Testis (tissue), 2 donors: ENCODE measurements at regions not wholly inside any gene's neighbourhood (a gene's known extent, or its start where the extent isn't known, plus 50 kb on each side); places are given as distances from the start of the nearest gene placed in this dataset.

Source experiments
- DNase-seq: peaks from one replicate; pipeline ENCODE4 v3.0.0-alpha.2; 2019
- H3K27ac ChIP-seq, 2 donors: fragments of 200-600 bp; sonication (generic); one replicate each; pipeline ENCODE4 v1.5.1; 2019
- H3K27me3 ChIP-seq: fragments of 200-600 bp; sonication (generic); one replicate; pipeline ENCODE4 v1.5.1; 2019
- H3K36me3 ChIP-seq: fragments of 200-600 bp; sonication (generic); one replicate; pipeline ENCODE4 v1.5.1; 2017; ENCODE audit warnings: low read depth; ENCODE audit errors: missing control alignments
- H3K4me1 ChIP-seq: fragments of 200-600 bp; sonication (generic); one replicate; pipeline ENCODE4 v1.5.1; 2019
- H3K4me3 ChIP-seq, 2 donors: fragments of 200-600 bp; sonication (generic); one replicate each; pipeline ENCODE4 v1.5.1; 2017 to 2019
- H3K9me3 ChIP-seq: fragments of 200-600 bp; sonication (generic); one replicate; pipeline ENCODE4 v1.5.1; 2017
- CTCF ChIP-seq, 3 experiments: fragments of 450-650 bp in 2 of 3; fragments of 200-600 bp in 1 of 3; sonication (generic) in 1 of 3; IDR thresholded peaks; one replicate each; pipeline ENCODE4 v1.5.1; 2016 to 2019; ENCODE audit warnings: antibody characterized with exemption in 3 of 3, mild to moderate bottlenecking in 2 of 3, moderate library complexity in 1 of 3
- POLR2A ChIP-seq: fragments of 450-650 bp; IDR thresholded peaks from one replicate; pipeline ENCODE4 v1.6.1; 2017; ENCODE audit warnings: antibody characterized with exemption, mild to moderate bottlenecking, moderate library complexity
- WGBS, 2 donors: methylation state at CpG; one replicate each; pipeline ENCODE4 v1.1.5; 2018; 5-methylcytosine and 5-hydroxymethylcytosine counted together
- intact Hi-C: fragments of 100-400 bp; cut with DNase I; formaldehyde crosslinking; loops from one replicate; pipeline ENCODE4 v1.15.1; 2023; ENCODE audit warnings: low total_unique reads

GRCh38 chr13:97848886-97849285, 104.6 kb upstream of the IPO5 start:
- Histone ChIP-seq H3K4me3 (no peak overlapping the region), H3K4me1 (no peaks in the 10 kb centered on the region), H3K27me3 (no peaks in the 10 kb centered on the region), H3K9me3 (no peaks in the 10 kb centered on the region), H3K36me3 (no peaks in the 10 kb centered on the region), H3K27ac (no peak overlapping the region)
- intact Hi-C loops: no loop called here
- DNase-seq: no peak
- WGBS, 2 donors: 55 to 77% methylated on average over 3 of the region's 3 CpGs
- TF ChIP-seq POLR2A: no peak
- no peak for TF ChIP-seq CTCF (IDR thresholded peaks at IDR 0.05)

DNA sequence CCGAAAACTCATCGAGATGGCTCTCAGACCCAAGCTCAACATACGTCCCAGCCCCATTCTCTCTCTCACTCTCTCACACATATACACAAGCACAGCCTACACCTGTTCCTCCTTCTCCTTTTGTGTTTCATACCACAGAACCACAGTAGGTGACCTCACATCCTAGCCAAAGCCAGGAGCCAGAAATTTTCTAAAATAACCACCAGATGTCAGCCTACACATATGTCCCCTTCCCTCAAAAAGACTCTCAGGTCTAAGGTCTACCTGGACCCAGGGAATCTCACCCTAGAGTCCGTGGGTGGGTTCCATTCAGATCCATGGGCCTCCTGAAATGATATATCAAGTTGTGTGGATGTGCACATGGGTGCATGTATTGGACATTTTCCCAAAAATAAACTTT, 104.2 kb upstream of the IPO5 start:
- DNase-seq: no peak
- H3K27me3 ChIP-seq: no peaks in the 10 kb centered on the region
- WGBS, 2 donors: 80 to 90% methylated on average over 4 of the region's 4 CpGs
- intact Hi-C loops: no loop called here
- no peak overlapping the region for H3K27ac ChIP-seq
- H3K4me3 ChIP-seq: no peak overlapping the region
- H3K9me3 ChIP-seq: no peaks in the 10 kb centered on the region
- TF ChIP-seq POLR2A: no peak
- peak in 1 of 3 experiments; percentile 25 for TF ChIP-seq CTCF (IDR thresholded peaks at IDR 0.05)
- H3K36me3 ChIP-seq: no peaks in the 10 kb centered on the region
- H3K4me1 ChIP-seq: no peaks in the 10 kb centered on the region

DNA sequence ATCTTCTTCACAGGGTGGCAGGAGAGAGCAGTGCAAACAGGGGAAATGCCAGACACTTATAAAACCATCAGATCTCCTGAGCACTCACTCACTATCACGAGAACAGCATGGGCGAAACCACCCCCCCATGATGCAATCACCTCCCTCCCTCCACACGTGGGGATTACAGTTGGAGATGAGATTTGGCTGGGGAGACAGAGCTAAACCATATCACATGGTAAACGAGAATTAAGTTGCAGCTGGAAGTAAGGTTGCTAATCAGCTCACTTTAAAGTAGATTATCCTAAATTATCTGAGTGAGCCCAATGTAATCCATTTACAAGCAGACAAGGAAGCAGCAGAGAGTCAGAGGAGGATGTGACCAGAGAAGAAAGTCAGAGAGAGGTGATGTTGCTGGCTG, 102.2 kb upstream of the IPO5 start:
- no peaks in the 10 kb centered on the region for H3K4me1 ChIP-seq
- H3K4me3 ChIP-seq: no peak overlapping the region
- TF ChIP-seq POLR2A (no peak), CTCF (IDR thresholded peaks at IDR 0.05) (no peak)
- intact Hi-C loops: no loop called here
- no peak for DNase-seq
- no peak overlapping the region for H3K27ac ChIP-seq
- 67 to 74% methylated on average over 4 of the region's 4 CpGs for WGBS, 2 donors
- no peaks in the 10 kb centered on the region for H3K27me3 ChIP-seq
- no peaks in the 10 kb centered on the region for H3K36me3 ChIP-seq
- H3K9me3 ChIP-seq: no peaks in the 10 kb centered on the region

GRCh38 chr13:97852181-97852874, 101.1 kb upstream of the IPO5 start:
- Histone ChIP-seq H3K4me3 (no peak overlapping the region), H3K4me1 (no peaks in the 10 kb centered on the region), H3K27me3 (no peaks in the 10 kb centered on the region), H3K27ac (no peak overlapping the region), H3K9me3 (no peaks in the 10 kb centered on the region), H3K36me3 (no peaks in the 10 kb centered on the region)
- no peak for DNase-seq
- TF ChIP-seq POLR2A: no peak
- no peak for TF ChIP-seq CTCF (IDR thresholded peaks at IDR 0.05)
- intact Hi-C loops: no loop called here
- WGBS, 2 donors: 65 to 79% methylated on average over 5 of the region's 5 CpGs

DNA sequence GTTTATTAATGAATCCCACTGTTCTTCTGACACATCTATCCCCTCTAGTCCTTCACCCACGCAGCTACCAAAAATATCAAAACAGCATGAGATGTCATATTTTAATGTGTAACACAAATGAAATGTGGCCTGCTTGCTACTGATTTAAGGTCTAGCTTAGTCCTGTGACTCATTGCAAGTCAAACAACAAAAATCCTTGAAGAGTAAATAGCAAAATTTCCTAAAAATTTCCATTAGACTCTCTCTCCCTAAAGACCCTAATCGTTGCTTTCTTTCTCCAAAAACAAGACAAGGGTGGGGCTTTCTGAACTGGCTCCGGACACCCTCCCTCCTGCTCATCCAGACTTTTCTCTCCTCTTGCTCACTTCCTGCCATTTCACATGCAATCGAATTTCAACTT, 99.9 kb upstream of the IPO5 start:
- TF ChIP-seq POLR2A (no peak), CTCF (IDR thresholded peaks at IDR 0.05) (no peak)
- intact Hi-C loops: no loop called here
- no peak for DNase-seq

More for the DNA sequence above, 99.9 kb upstream of the IPO5 start:
- 63 to 75% methylated on average over 4 of the region's 4 CpGs for WGBS, 2 donors
- H3K4me3 ChIP-seq: no peak overlapping the region
- no peaks in the 10 kb centered on the region for H3K4me1 ChIP-seq
- no peak overlapping the region for H3K27ac ChIP-seq
- H3K27me3 ChIP-seq: no peaks in the 10 kb centered on the region
- H3K36me3 ChIP-seq: no peaks in the 10 kb centered on the region
- H3K9me3 ChIP-seq: no peaks in the 10 kb centered on the region
